Activated CD8-positive, alpha-beta T cell treated with anti-CD3 and anti-CD28 coated beads, Interleukin-2, amount 10 ng/mL, durations not matched to agents 7 days and 5 days (primary cell): ENCODE measurements at regions not wholly inside any gene's neighbourhood (a gene's known extent, or its start where the extent isn't known, plus 50 kb on each side); places are given as distances from the start of the nearest gene placed in this dataset.

Source experiments
- ATAC-seq: fragments of 150-1000 bp; cut with Tn5 transposase; one replicate; pipeline ENCODE4 v1.10.0; 2021; ENCODE audit warnings: moderate library complexity
- CTCF ChIA-PET: fragments of 350-600 bp; sonication (Branson Sonifier 250); formaldehyde crosslinking; loops from one replicate; lab custom pipeline; 2021; ENCODE audit warnings: antibody characterized with exemption; lab: Charles Lee
- POLR2A ChIA-PET: fragments of 350-600 bp; sonication (Branson Sonifier 250); formaldehyde crosslinking; loops from one replicate; lab custom pipeline; 2021; ENCODE audit warnings: antibody characterized with exemption; lab: Charles Lee
- DNase-seq: peaks from one replicate; pipeline ENCODE4 v3.0.0-alpha.2; 2020
- H3K27ac Mint-ChIP-seq: one replicate; pipeline ENCODE4 v1.8.0; 2021; ENCODE audit warnings: mild to moderate bottlenecking, mixed read lengths
- H3K27me3 Mint-ChIP-seq: one replicate; pipeline ENCODE4 v1.8.0; 2021; ENCODE audit warnings: low read depth, mixed read lengths
- H3K36me3 Mint-ChIP-seq: one replicate; pipeline ENCODE4 v1.8.0; 2021; ENCODE audit warnings: low read depth, mixed read lengths
- H3K4me1 Mint-ChIP-seq: one replicate; pipeline ENCODE4 v1.8.0; 2021; ENCODE audit warnings: low read depth, mixed read lengths
- H3K4me3 Mint-ChIP-seq: one replicate; pipeline ENCODE4 v1.8.0; 2021; ENCODE audit warnings: mild to moderate bottlenecking, mixed read lengths
- H3K9me3 Mint-ChIP-seq: one replicate; pipeline ENCODE4 v1.8.0; 2022; ENCODE audit warnings: mixed read lengths; ENCODE audit not compliant: insufficient read depth

GRCh38 chr3:105923140-105923539 is 54.3 kb upstream of the CBLB start:
- H3K27ac Mint-ChIP-seq = no peak overlapping the region
- POLR2A ChIA-PET = no interaction called here

DNA sequence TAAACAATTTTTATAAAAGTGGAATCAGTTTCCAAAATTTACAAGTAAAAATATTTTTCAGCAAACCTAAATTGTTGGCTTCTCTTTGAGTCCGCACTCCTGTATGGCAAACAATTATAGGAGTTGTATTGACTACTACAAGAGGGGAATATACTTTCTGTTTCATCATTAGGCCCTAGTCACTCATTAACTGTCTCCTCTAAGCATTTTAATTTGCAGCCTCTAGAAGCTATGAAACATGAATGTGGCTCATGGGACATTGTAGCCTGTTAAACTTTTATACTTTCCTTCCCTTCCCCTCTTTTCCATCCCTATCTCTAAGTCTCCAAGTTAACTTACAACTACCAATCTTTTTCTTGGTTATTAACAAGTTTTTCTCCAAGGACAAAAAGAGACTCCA is 58.9 kb upstream of the CBLB start:
- ChIA-PET CTCF (no interaction called here), POLR2A (no interaction called here)
- no peak for ATAC-seq

More at GRCh38 chr3:105923140-105923539, 54.3 kb upstream of the CBLB start:
- Mint-ChIP-seq H3K4me1 (peaks cover 18% of the 10 kb centered on the region), H3K36me3 (peaks cover 27% of the 10 kb centered on the region), H3K4me3 (no peak overlapping the region), H3K27me3 (no peaks in the 10 kb centered on the region), H3K9me3 (peaks cover 32% of the 10 kb centered on the region)
- CTCF ChIA-PET = interaction anchor here (0.6 kb wide), 1 partner anchor 170 kb away, joined by 3 read pairs; no protein-coding TSS in a partner anchor
- no peak for DNase-seq
- ATAC-seq = no peak

GRCh38 chr3:105930733-105931132 is 61.9 kb upstream of the CBLB start:
- ATAC-seq (no peak), DNase-seq (no peak)
- no peaks in the 10 kb centered on the region for H3K27me3 Mint-ChIP-seq
- no peak overlapping the region for H3K4me3 Mint-ChIP-seq
- ChIA-PET CTCF (no interaction called here), POLR2A (no interaction called here)
- H3K36me3 Mint-ChIP-seq = peaks cover 1% of the 10 kb centered on the region
- H3K4me1 Mint-ChIP-seq = no peaks in the 10 kb centered on the region
- H3K27ac Mint-ChIP-seq = no peak overlapping the region
- H3K9me3 Mint-ChIP-seq = peaks cover 5% of the 10 kb centered on the region

More for the DNA sequence above, 58.9 kb upstream of the CBLB start:
- Mint-ChIP-seq H3K27me3 (no peaks in the 10 kb centered on the region), H3K36me3 (no peaks in the 10 kb centered on the region), H3K27ac (no peak overlapping the region), H3K4me3 (no peak overlapping the region), H3K4me1 (no peaks in the 10 kb centered on the region), H3K9me3 (no peaks in the 10 kb centered on the region)
- no peak for DNase-seq

- H3K27ac Mint-ChIP-seq = no peak overlapping the region
- ChIA-PET POLR2A (no interaction called here), CTCF (no interaction called here)
- ATAC-seq (no peak), DNase-seq (no peak)
- H3K4me1 Mint-ChIP-seq = no peaks in the 10 kb centered on the region
- H3K4me3 Mint-ChIP-seq = no peak overlapping the region
- peaks cover 5% of the 10 kb centered on the region for H3K9me3 Mint-ChIP-seq
- peaks cover 1% of the 10 kb centered on the region for H3K36me3 Mint-ChIP-seq
- no peaks in the 10 kb centered on the region for H3K27me3 Mint-ChIP-seq
Observed at GRCh38 chr3:105931500-105931899, 62.7 kb upstream of the CBLB start.

- Mint-ChIP-seq H3K27me3 (no peaks in the 10 kb centered on the region), H3K36me3 (peaks cover 1% of the 10 kb centered on the region), H3K4me3 (no peak overlapping the region), H3K9me3 (peaks cover 5% of the 10 kb centered on the region), H3K27ac (no peak overlapping the region), H3K4me1 (peaks cover 2% of the 10 kb centered on the region)
- ChIA-PET CTCF (no interaction called here), POLR2A (no interaction called here)
- ATAC-seq (no peak), DNase-seq (no peak)
Observed at GRCh38 chr3:105933871-105934270, 65.1 kb upstream of the CBLB start.

DNA sequence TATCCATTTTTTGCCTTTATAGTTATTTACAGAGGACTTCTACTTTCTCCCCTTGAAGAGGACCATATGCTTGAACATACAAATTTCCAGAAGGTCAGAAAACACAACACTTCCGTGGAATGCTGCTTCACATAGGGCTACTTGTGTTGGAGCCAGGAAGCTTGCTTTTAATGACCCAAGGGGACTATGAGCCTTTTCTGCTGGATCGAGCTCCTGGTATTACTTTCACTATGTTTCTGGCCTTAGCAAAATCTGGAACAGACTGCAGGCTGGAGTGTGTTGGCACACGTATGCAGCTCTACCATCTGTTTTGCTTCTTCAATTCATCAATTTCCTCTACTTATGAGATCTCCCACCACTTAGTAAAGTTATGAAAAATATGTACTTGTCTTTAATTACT is 69.3 kb upstream of the CBLB start:
- Mint-ChIP-seq H3K27me3 (no peaks in the 10 kb centered on the region), H3K9me3 (peaks cover 5% of the 10 kb centered on the region), H3K4me3 (no peak overlapping the region), H3K4me1 (peaks cover 2% of the 10 kb centered on the region), H3K36me3 (peaks cover 1% of the 10 kb centered on the region), H3K27ac (no peak overlapping the region)
- ChIA-PET CTCF (no interaction called here), POLR2A (interaction anchor here (0.6 kb wide), 1 partner anchor 952 kb away, joined by 3 read pairs; no protein-coding TSS in a partner anchor)
- DNase-seq = no peak
- ATAC-seq = no peak

- CTCF ChIA-PET = no interaction called here
- POLR2A ChIA-PET = no interaction called here
- no peak overlapping the region for H3K27ac Mint-ChIP-seq
- no peaks in the 10 kb centered on the region for H3K27me3 Mint-ChIP-seq
- DNase-seq (no peak), ATAC-seq (no peak)
- peaks cover 5% of the 10 kb centered on the region for H3K9me3 Mint-ChIP-seq
- H3K4me3 Mint-ChIP-seq = no peak overlapping the region
- peaks cover 1% of the 10 kb centered on the region for H3K36me3 Mint-ChIP-seq
- H3K4me1 Mint-ChIP-seq = peaks cover 2% of the 10 kb centered on the region
Observed at GRCh38 chr3:105938806-105939205, 70.0 kb upstream of the CBLB start.

- H3K36me3 Mint-ChIP-seq = no peaks in the 10 kb centered on the region
- H3K27me3 Mint-ChIP-seq = no peaks in the 10 kb centered on the region
- DNase-seq (no peak), ATAC-seq (no peak)
- H3K27ac Mint-ChIP-seq = no peak overlapping the region
- CTCF ChIA-PET = no interaction called here
- no peaks in the 10 kb centered on the region for H3K4me1 Mint-ChIP-seq
- no peaks in the 10 kb centered on the region for H3K9me3 Mint-ChIP-seq
- H3K4me3 Mint-ChIP-seq = no peak overlapping the region
- POLR2A ChIA-PET = no interaction called here
Observed at GRCh38 chr3:105944276-105944675, 75.5 kb upstream of the CBLB start.

GRCh38 chr3:105944721-105945120 is 75.9 kb upstream of the CBLB start:
- no peak for DNase-seq
- Mint-ChIP-seq H3K27me3 (no peaks in the 10 kb centered on the region), H3K9me3 (no peaks in the 10 kb centered on the region), H3K27ac (no peak overlapping the region), H3K36me3 (no peaks in the 10 kb centered on the region), H3K4me3 (no peak overlapping the region), H3K4me1 (no peaks in the 10 kb centered on the region)
- ChIA-PET POLR2A (no interaction called here), CTCF (no interaction called here)
- no peak for ATAC-seq

DNA sequence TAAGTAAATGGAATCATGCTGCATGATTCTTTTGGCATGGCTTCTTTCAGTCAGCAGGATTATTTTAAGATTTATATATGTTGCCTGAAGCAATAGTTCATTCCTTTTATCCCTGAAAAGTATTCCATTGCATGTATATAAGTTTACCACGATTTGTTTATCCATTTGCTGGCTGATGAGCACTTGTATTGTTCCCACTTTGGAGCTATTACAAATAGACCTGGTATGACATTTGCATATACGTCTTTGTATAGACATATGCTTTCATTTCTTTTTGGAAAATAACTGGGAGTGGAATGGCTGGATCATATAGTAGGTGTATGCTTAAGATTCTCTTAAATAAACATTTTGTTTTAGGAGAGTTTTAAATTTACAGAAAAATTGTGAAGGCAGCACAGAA is 79.3 kb upstream of the CBLB start:
- Mint-ChIP-seq H3K4me1 (no peaks in the 10 kb centered on the region), H3K9me3 (no peaks in the 10 kb centered on the region), H3K27me3 (no peaks in the 10 kb centered on the region), H3K4me3 (no peak overlapping the region), H3K36me3 (no peaks in the 10 kb centered on the region), H3K27ac (no peak overlapping the region)
- DNase-seq (no peak), ATAC-seq (no peak)
- ChIA-PET POLR2A (no interaction called here), CTCF (no interaction called here)

DNA sequence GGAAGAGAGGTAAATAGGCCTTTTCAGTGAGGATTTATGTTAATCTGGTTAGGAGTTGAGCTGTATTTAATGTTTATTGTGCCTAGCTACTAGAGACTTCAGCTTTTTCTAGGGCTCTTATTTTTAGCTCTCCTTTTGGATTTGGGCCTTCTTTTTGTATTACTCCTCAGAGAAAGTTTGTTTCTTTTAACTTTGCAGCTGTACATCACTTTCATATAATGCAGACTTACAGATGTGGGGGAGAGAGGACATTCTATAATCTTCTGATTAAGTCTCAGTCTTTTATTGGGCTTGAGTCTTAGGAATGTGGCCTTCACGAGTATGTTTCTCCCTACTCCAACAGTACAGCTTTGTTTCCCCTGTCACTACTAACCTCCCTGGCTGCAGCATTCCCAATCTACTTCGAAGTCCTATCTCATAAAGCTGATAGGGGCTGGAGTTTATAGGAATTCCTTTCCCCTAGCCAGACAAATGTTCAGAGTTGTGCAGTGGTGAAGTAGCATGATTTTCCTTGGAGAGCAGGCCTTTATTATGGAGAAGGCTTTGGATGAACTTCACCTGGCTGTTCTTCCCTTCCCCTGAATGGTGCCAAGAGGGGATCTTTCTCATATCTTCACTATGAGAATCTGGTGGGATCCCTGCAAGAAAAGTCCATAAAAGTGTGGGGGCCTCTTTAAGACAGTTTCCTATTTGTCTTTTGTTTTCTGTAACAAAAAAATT is 82.2 kb upstream of the CBLB start:
- Mint-ChIP-seq H3K4me3 (no peak overlapping the region), H3K9me3 (no peaks in the 10 kb centered on the region), H3K27me3 (no peaks in the 10 kb centered on the region), H3K4me1 (no peaks in the 10 kb centered on the region), H3K36me3 (peaks cover 4% of the 10 kb centered on the region), H3K27ac (no peak overlapping the region)
- DNase-seq = no peak
- ATAC-seq = no peak
- ChIA-PET POLR2A (interaction anchor here (0.6 kb wide), 1 partner anchor 73 kb away, joined by 3 read pairs; no protein-coding TSS in a partner anchor), CTCF (no interaction called here)

DNA sequence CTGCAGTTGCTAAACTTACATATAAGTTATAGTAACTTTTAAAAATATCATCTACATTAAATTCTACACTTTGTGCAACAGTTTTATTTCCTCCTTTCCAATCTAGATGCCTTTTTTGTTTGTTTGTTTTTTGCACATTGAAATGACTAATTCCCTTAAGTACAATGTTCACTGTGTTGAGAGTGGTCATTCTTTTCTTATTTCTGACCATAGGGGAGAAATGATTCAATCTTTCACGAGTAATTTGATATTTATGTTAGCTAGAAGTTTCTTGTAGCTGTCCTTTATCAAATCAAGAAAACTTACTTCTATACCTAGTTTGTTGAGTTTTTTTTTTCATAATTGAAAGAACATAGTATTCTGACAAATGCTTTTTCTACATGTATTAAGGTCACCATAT is 85.0 kb upstream of the CBLB start:
- Mint-ChIP-seq H3K4me1 (no peaks in the 10 kb centered on the region), H3K27me3 (no peaks in the 10 kb centered on the region), H3K9me3 (no peaks in the 10 kb centered on the region), H3K36me3 (peaks cover 4% of the 10 kb centered on the region), H3K27ac (no peak overlapping the region), H3K4me3 (no peak overlapping the region)
- ChIA-PET CTCF (no interaction called here), POLR2A (no interaction called here)
- DNase-seq (no peak), ATAC-seq (no peak)

DNA sequence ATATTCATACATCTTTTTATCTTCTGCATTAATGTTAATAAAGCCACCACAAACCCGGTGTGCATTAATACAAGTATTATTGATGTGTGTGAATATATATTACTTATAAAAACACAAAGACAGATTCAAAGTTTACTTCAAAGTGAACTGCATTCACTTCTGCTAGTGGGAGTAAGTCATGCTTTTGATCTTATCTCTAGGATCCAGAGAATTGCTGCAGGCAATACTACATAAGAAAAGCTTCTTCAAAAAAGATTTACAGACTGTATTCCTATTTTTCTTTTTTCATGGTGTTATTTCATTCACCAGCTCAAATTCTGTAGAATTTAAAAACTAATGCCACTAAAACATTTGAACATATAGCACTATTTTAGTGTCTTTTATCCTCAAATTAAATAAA is 87.5 kb upstream of the CBLB start:
- DNase-seq = no peak
- CTCF ChIA-PET = no interaction called here
- Mint-ChIP-seq H3K36me3 (peaks cover 4% of the 10 kb centered on the region), H3K4me3 (no peak overlapping the region), H3K9me3 (peaks cover 6% of the 10 kb centered on the region), H3K27ac (no peak overlapping the region), H3K27me3 (no peaks in the 10 kb centered on the region), H3K4me1 (no peaks in the 10 kb centered on the region)
- POLR2A ChIA-PET = no interaction called here
- ATAC-seq = no peak
